ENCODE measurements at regions not wholly inside any gene's neighbourhood (a gene's known extent, or its start where the extent isn't known, plus 50 kb on each side); places are given as distances from the start of the nearest gene placed in this dataset.
"Not testable (repeated sequence)": the region's sequence is repeated elsewhere in the genome, so short reads cannot be mapped to it uniquely, and the experiment has no call there.

DNA sequence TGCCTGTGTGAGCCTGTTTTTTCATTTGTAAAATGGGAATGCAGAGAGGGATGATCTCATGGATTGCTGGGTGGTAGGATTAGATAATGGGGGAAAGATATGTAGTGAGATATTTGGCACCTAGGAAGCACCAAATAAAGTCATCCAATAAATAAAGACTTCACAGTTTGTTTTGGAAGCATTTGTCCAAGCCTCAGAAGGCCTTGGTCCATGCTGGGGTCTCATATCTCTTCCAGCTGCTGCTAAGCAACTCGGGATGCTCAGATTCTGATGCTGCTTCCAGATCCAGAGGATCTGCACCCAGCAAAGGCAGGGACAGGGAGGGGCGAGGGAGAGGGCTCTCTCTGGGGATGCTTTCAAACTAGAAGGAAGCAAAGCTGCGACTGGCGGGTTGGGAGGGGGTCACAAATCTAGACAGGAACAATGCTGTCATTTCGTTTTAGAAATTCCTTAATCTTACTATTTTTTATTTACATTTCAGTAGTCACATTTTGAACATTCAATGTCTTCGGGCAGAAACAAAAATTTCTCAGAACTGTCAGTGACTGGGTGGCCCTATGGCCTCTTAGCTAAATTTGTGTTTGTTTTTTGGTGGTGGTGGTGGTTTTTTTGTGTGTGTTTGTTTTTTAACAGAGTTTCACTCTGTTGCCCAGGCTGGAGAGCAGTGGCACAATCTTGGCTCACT lies 114.9 kb upstream of the CDH5 start:
- intact Hi-C loops (cut with DNase I), result no loop called here
- ATAC-seq (peak in 1 of 2 donors; percentile 25), DNase-seq (no peak)

DNA sequence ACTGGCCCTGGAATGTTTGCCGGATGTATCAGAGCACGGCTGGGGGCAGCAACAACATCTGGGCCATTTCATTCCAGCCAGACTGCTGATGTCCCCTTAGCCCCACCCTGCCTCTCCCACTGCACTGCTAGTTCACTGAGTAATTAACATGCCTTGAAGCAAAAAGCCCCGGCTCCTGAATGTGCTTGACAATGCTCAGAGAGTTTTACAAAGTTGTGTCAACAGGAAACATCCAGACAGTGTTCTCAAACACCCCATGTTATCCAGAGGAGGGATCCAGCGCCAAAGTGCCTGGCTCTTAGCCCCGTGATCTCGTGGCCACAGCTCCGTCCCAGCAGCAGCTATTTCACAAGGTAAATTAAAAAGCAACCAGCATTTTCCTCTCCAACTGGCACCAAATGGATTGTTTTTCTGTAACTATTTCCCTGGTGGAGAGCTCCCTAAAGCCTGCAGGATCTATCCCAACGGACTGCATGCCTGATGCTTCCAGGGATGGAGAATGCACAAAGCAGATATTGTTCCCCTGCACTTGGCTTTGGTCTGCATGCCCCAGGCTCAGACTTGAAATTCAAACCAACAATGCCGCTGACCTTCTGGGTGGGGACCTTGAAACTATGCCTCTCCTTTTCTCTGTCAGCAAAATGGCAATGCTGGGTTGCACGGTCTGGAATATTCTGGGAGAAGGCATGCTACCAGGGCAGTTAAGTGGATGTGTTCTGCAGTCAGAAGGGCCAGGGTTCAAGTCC lies 115.6 kb upstream of the CDH5 start:
- ATAC-seq (peak; percentile 69 to 84), DNase-seq (peak; percentile 68)
- intact Hi-C loops (cut with DNase I), result no loop called here

DNA sequence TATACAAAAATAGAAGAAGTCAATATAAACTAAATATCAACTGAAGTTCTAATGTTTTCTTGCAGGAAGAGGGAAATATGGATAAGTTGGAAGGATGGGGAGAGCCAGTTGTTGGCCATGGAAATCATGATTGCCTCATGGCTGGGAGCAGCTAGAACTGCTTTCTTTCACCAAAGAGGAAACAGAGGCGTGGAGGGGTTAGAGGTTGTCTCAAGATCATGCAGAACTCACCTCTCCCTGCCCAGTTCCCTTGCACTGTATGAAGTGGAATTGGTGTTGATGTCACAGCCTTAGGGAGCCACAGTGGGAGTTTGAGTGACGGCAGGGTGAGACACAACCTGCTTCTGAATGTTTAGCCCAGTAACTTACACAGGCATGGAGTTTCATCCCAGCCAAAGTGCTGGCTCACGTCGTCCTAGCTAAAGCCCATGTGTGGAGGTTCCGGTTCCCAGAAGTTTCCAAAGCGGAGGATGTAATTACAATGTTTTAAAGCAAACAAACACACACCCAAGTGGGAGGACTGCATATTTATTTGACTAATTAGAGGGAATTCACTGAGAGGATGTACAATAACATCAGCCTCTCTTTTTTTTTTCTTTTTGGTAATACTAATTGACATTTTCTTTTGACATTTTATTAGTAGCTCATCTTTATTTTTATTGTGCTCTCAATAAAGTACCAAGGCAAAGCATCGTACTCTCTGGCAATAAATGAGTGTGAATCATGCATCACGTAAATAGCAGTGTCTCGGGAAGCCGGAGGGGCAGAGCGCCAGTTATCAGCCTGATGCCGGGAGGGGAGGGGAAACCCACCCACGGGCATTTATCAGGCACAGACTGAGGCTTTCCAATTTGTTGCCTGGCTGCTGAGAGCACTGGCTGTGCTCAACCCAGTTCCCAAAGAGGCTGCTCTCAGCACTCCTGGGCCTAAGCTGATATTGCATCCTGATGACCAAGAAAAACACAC lies 118.7 kb upstream of the CDH5 start:
- ATAC-seq, result peak; percentile 57 to 83
- intact Hi-C loops (cut with DNase I), result no loop called here
- DNase-seq, result peak; percentile 84

DNA sequence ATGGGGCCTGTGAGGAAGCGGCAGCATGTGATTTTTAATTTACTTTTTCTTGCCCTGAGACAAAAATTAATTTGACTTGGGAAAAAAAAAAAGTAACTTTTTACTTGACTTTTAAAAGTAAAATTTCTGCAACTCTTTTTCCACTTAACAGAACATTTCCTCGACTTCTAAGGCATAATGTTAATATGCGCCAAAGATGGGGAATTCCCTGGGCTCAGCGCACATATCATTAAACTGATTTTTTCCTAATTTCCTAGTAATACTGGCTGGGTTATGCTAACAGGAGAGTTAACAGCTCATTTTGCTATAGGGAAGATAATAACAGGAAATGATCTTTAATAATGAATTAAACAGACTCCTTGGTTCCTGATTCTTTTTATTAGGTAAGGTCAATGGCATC lies 120.6 kb upstream of the CDH5 start:
- intact Hi-C loops (cut with DNase I), result no loop called here
- ATAC-seq, result no peak
- DNase-seq, result no peak

DNA sequence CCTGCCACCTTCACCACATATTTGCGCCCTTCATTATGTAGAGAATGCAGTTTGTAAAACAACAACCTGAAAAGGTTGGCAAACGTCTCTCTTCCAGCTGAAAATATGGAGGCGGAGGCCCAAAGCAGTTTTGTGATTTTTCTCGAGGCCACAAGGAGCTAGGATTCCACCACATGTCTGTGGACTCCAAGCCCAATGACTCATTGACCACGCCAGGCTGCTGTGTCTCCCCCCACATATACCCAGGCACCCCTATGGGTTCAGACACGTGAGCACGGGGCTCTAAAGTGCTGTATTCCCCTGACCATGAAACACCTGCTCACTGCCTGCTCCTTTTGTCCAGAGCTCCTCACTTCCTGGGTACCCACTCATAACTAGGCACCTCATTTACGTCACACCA lies 121.4 kb upstream of the CDH5 start:
- intact Hi-C loops (cut with DNase I), result no loop called here
- DNase-seq (no peak), ATAC-seq (no peak)

DNA sequence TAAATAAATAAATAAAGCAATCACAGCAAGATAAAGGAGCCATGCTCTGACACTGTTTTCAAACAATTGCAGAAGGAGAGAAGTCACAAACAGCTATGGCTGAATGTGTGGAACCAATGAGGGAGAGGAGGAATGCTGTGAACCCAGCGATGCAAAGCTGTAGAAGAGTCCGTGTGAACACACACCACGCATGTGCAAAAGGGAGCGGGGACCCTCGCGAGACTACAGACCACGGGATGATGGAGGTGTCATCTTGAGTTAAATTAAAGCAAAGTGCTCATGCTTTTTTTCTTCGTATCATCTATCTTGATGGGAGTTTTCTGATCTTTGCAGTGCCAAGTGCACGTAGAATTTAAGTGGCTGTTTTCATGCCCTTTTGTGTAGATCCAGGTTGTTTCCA lies 123.8 kb upstream of the CDH5 start:
- DNase-seq, result no peak

DNA sequence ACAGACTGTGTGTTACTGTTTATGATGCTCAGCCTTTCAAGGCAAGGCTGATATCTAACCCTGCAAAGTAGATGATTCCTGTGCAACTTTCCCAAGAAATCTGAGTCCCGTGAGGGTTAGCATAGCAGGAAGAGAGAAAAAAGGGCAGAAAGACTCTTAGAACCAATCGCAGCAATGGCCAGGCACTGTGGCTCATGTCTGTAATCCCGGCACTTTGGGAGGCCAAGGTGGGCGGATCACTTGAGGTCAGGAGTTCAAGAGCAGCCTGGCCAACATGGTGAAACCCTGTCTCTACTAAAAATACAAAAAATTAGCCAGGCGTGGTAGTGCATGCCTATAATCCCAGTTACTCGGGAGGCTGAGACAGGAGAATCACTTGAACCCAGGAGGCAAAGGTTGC lies 124.3 kb upstream of the CDH5 start:
- DNase-seq; intact Hi-C loops (cut with DNase I); ATAC-seq: not testable (repeated sequence)

More for the DNA sequence above, 123.8 kb upstream of the CDH5 start:
- intact Hi-C loops (cut with DNase I), result no loop called here
- ATAC-seq, result no peak

DNA sequence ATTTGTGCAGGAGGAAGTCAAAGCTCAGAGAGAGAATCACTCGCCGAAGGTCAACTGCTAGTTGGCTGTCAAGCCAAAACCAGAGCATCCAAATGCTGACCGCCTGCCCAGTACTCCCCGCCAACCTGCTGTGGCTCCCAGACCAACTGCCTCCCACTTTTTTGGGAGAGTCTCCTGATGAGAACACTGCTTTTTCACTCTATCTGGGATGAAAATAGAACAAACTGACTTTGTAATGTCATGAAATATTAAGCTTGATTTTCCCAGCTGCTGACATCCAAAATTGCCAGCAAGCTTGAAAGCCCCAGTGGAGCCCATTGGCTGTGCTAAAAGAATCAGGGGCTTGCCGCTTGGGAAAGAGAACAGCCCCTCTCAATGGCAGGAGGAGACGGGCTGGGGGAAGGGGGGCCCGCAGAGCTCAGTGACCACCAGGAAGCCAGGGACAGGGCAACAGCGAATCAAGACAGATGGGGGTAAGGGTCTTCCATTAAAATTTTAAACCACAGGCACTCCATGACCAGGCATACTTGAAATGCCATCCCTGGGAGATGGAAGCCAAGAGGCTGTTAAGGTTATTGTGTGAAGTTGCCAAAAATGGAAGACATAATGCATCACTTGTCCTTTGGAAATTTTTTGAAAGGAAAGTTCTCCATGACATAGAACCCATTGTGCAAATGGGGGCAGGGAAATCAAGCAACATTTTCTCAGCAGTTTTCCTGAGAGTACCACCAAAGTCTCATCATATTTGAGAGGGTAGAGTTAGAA lies 125.7 kb upstream of the CDH5 start:
- no peak for DNase-seq
- peak; percentile 27 to 71 for ATAC-seq
- intact Hi-C loops (cut with DNase I), result no loop called here

DNA sequence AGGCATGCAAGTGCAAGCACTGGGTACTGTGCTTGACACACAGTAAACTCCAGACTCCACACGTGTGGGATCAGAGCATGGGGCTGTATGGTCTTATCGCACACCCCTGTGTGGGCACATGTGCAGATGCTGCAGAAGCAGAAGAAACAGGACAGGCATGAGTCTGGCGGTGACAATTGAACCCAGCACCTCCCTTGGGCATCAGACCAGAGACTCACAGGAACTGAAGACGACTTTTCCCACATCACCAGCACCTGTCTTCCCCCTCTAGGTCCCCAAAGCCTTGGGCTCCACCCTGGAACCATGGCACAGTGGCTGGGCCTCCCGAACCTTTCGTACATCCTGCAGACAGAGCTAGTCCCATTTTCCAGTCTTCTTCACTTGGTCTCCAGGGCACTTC lies 126.4 kb upstream of the CDH5 start:
- DNase-seq (no peak), ATAC-seq (no peak)
- intact Hi-C loops (cut with DNase I), result no loop called here

DNA sequence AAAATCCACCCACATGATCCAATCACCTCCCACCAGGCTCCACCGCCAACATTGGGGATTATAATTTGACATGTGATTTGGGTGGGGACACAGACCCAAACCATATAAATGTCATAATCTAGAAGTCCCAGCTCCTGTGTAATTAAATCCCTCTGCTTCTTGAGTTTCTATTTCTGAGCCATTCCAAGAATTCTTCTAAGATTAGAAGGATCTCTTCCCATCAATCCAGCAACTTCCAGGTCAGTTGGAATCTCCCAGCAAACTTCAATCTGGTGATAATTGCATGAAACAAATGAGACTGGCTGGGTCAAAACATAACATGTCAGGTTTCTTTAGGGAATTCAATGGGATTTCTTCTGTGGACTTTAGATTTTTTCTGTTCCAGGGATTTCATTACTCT lies 127.8 kb upstream of the CDH5 start:
- ATAC-seq, result no peak
- DNase-seq, result no peak
- intact Hi-C loops (cut with DNase I), result no loop called here

DNA sequence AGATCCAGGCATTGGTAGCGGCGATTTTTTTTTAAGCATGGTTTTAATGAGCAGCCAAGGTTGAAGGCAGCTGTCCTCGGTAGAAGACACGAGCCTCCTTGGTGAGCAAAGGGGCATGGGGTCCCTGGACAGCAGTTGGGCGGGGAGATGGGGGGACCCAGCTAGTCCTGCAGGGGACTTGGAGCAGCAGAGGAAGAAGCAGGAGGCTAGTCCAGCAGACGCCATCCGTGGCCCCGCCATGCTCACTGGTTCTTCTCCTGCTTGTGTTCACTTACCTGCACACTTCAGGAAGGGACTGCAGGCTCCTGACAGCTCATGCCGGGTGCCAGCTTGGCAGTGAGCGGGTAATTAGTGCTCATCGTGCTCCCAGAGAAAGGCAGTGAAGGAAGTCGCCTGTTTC lies 130.2 kb upstream of the CDH5 start:
- DNase-seq (no peak), ATAC-seq (no peak)
- intact Hi-C loops (cut with DNase I), result no loop called here

DNA sequence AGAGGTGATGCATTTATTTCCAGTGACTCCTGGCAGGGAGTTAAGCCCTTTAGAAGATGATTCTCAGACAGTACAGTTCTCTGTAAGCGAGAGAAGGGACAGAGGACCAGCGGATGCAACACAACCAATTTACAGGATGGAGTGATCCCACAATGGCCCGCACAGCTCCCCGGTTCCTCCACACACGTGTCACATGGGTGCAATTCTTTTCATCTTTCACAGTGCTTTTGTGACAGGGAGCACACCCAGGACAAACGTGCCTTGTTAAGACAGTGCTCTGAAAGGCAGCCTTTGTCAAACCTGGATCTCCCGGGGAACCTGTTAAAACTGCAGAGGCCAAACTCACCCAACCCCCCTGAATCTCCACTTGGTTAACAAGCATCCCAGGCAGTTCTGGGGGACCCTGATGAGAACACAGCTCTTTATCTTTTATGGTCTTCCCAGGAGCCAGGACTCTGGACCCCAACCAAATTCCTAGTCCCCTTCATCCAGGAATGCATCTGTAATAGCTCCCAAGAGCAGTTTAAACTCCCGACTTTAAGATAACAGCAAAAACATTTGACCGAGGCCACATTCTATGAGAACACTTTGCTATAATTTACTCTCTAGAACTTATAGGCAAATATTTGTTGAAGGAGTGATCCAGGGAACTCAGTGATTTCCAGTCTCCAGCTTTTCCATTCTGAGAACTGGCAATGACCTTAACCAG lies 134.9 kb upstream of the CDH5 start:
- ATAC-seq (no peak), DNase-seq (no peak)
- intact Hi-C loops (cut with DNase I), result no loop called here

DNA sequence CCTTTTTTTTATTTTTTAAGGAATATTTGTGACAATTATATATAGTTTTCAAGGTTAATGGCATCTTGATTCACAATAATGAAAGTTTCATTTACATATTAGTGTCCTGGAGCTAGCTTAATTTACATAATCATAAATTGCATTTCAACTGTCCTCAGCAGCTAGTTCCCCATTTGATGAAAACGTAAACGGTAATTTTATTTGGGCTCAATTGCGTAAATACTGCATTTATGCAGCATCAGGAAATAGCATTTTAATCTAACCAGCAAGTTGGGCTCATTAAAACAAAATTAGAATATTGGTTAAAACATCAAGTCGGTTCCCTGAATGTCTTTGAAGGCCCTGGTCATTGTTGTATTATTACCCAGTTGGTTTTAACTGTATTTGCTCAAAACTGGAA lies 136.8 kb upstream of the CDH5 start:
- DNase-seq, result no peak
- intact Hi-C loops (cut with DNase I), result no loop called here
- ATAC-seq, result no peak

DNA sequence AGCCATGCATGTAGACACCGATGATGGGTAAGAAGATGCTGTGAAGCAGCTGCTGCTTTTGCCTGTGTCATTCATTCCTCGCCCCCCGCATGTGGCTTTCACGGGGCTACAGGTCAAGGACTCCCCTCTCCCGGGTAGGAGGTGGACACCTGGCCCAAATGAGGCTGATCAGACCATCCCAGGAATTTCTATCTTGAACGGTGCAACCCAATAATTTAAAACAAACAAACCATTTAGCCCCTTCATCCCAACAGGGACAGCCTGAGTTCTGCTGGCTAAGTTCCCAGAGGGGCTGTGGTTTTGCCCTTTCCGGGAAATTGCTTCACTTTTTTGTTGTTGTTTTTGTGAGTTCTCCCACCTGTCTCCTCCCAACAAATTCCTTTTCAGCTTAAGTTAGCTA lies 137.7 kb upstream of the CDH5 start:
- intact Hi-C loops (cut with DNase I), result no loop called here
- no peak for ATAC-seq
- DNase-seq, result no peak

DNA sequence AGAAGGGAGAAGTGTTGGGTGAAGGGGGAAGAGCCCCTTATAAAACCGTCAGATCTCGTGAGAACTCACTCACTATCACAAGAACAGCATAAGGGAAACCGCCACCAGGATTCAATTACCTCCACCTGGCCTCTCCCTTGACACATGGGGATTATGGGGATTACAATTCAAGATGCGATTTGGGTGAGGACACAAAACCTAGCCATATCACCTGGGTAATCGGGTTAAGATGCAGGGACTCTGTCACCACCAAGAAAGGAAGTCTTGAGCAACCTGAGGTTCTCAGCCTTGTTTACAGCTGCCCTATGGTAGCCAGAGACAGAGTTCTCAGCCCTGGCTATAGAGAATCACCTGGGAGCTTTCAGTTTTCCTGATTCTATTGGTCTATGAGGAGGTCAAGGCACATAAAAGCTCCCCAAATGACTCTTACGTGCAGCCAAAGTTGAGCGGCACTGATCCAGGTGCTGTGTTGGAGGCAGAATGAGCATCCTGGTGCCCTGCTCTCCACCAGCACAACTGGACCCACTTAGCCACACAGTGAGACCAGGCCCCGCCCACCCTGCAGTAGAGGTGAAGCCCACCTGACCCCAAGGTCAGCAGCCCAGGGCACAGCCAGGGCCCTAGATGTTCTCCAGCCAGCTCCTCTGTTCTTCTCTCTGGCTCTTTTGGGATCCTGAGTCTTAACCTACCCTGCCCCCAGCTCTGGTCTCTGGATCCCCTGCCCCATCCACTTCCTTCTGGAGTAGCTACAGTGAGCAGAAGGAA lies 138.5 kb upstream of the CDH5 start:
- ATAC-seq, result no peak
- DNase-seq, result no peak
- intact Hi-C loops (cut with DNase I), result no loop called here

DNA sequence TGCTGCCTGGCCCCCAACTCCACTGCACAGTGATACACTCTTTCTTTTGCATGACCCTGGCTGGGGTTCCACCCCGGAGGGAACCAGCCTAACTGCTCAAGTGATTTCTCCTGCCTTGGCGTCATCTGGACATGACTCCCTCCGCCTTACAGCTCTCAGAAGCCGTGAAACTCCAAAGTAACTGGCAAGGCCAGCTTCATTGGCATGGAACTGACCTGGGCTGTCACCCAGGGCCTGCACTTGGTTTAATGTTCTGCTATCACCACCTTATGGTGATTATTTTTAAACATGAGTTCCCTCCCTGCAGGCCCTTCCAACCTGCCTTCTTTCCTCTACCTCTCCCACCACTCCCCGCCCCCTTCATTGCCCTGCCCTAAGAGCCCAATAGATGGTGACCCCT lies 139.7 kb upstream of the CDH5 start:
- intact Hi-C loops (cut with DNase I), result no loop called here
- DNase-seq (peak; percentile 33), ATAC-seq (peak; percentile 74 to 76)

DNA sequence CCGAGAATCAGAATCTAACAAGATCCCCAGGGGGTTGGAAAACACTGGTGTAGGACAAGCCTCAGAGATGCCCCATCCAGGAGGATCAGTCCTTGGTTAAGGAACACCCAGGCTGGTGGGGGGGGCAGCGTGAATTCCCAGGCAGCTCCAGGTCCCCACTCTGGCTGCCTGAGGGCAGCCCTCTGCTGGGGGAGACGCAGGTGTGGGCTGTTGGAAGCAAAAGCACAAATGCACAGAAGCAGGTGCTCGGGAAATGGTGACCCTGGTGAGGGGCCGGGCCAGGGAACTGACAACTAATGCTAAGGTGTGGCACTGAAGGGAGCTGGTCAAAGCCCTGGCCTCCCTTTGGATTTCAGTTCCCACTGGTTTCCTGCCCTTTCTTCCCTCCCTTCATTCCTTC lies 140.8 kb upstream of the CDH5 start:
- ATAC-seq (no peak), DNase-seq (no peak)
- intact Hi-C loops (cut with DNase I), result no loop called here

DNA sequence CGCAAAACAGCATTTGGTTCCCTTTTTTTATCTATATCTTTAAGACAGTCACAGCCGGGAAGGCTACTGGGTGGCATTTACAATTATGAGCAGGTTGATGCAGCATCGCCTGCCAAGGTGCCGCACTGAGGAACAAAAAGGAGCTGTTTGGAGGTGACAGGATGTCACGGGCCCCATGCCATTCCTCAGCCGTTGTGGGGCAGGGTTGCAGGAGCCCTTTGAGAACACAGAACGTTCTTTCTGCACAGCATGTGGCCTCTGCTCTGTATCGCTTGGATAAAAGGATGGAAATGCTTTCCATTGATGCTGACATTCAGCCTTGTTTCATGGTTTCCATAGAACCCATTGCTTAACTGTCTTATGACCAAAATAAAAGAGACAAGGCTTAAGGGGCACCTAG lies 141.9 kb upstream of the CDH5 start:
- ATAC-seq, result no peak
- no peak for DNase-seq
- intact Hi-C loops (cut with DNase I), result no loop called here
